Muscle of back (tissue), 3 donors: ENCODE measurements at regions not wholly inside any gene's neighbourhood (a gene's known extent, or its start where the extent isn't known, plus 50 kb on each side); places are given as distances from the start of the nearest gene placed in this dataset.
"Not testable (repeated sequence)": the region's sequence is repeated elsewhere in the genome, so short reads cannot be mapped to it uniquely, and the experiment has no call there.

Source experiments
- DNase-seq, 3 donors: peaks; one replicate each; pipeline versions ENCODE4 v3.0.0 to v3.0.0-alpha.2; 2013

- DNase-seq: no peak
These were observed 250.3 kb downstream of the TTC32 start for GRCh38 chr2:19651466-19651865.

GRCh38 chr2:19649785-19650380 is 251.9 kb downstream of the TTC32 start:
- peak in 1 of 3 donors; percentile 90 for DNase-seq

GRCh38 chr2:19649142-19649541 is 252.6 kb downstream of the TTC32 start:
- peak in 2 of 3 donors; percentile 20 to 53 for DNase-seq

GRCh38 chr2:19648583-19648982 is 253.2 kb downstream of the TTC32 start:
- DNase-seq: peak in 2 of 3 donors; percentile 20 to 35

- DNase-seq: no peak
These were observed 254.8 kb downstream of the TTC32 start for GRCh38 chr2:19646987-19647386.

- no peak for DNase-seq
These were observed 257.0 kb downstream of the TTC32 start for GRCh38 chr2:19644763-19645162.

GRCh38 chr2:19643117-19643518 is 258.7 kb downstream of the TTC32 start:
- no peak for DNase-seq

GRCh38 chr2:19642501-19642900 is 259.3 kb downstream of the TTC32 start:
- DNase-seq: no peak

GRCh38 chr2:19635951-19636510 is 265.8 kb downstream of the TTC32 start:
- DNase-seq: peak; percentile 10 to 61 (median 34)

GRCh38 chr2:19632403-19632991 is 269.3 kb downstream of the TTC32 start:
- DNase-seq: peak; percentile 33 to 84 (median 55)

GRCh38 chr2:19631871-19632270 is 269.9 kb downstream of the TTC32 start:
- DNase-seq: peak in 1 of 3 donors; percentile 47

GRCh38 chr2:19630921-19631320 is 270.9 kb downstream of the TTC32 start:
- no peak for DNase-seq

- DNase-seq: peak in 1 of 3 donors; percentile 9
These were observed 268.9 kb upstream of the OSR1 start for GRCh38 chr2:19627359-19627758.

GRCh38 chr2:19623488-19623887 is 265.1 kb upstream of the OSR1 start:
- peak in 2 of 3 donors; percentile 22 to 43 for DNase-seq

GRCh38 chr2:19617257-19617848 is 258.9 kb upstream of the OSR1 start:
- no peak for DNase-seq

- DNase-seq: not testable (repeated sequence)
These were observed 257.0 kb upstream of the OSR1 start for GRCh38 chr2:19615402-19615801.

GRCh38 chr2:19614066-19614465 is 255.6 kb upstream of the OSR1 start:
- no peak for DNase-seq

- peak in 1 of 3 donors; percentile 88 for DNase-seq
These were observed 253.3 kb upstream of the OSR1 start for GRCh38 chr2:19611491-19612332.

- DNase-seq: no peak
These were observed 250.8 kb upstream of the OSR1 start for GRCh38 chr2:19609266-19609665.

- peak in 2 of 3 donors; percentile 29 to 56 for DNase-seq
These were observed 249.7 kb upstream of the OSR1 start for GRCh38 chr2:19607931-19608771.

GRCh38 chr2:19607400-19607799 is 249.0 kb upstream of the OSR1 start:
- peak in 1 of 3 donors; percentile 20 for DNase-seq
